ENCODE measurements at regions not wholly inside any gene's neighbourhood (a gene's known extent, or its start where the extent isn't known, plus 50 kb on each side); places are given as distances from the start of the nearest gene placed in this dataset.

DNA sequence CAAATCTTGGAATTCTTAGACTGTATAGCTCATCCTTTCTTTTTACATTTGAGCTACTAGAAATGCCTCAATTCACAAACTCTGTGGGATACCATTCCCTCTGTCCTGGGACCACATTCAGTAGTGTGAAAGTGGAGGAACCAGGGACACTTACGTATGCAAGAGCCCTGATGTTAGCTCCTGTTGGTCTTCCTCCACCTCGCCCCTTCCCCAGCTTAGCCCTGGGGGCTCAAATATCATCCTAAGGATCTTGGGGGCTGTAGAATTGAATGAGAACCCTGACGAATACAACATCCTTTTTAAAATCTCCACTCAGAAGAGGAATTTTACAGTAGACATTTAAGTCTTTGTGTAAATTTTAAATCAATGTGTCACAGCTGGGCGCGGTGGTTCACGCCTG, 65.2 kb upstream of the RAPH1 start:
- intact Hi-C loops (cut with micrococcal nuclease; ENCODE audit: unreplicated experiment) = no loop called here
- Histone ChIP-seq H2AFZ (ENCODE audit: low read length) (no peak overlapping the region; the same call in 1 of the 2 replicates), H3K4me3 (ENCODE audit: low read depth, low read length, poor library complexity, severe bottlenecking) (no peak overlapping the region), H3K79me2 (ENCODE audit: insufficient read depth, low read depth, low read length) (no peaks in the 10 kb centered on the region), H3K9me2 (ENCODE audit: insufficient read depth, low read length) (no peaks in the 10 kb centered on the region), H3K27ac (ENCODE audit: low read depth, low read length, poor library complexity, severe bottlenecking) (no peak overlapping the region), H3K9me3 (ENCODE audit: low read length) (0 out of 2 replicates have a peak, but pooled peaks cover 5% of the 10 kb centered on the region), H4K20me1 (ENCODE audit: insufficient read depth, low read length) (no peaks in the 10 kb centered on the region), H3K4me2 (ENCODE audit: low read length) (no peak overlapping the region; the same call in 1 of the 2 replicates), H3K4me1 (ENCODE audit: insufficient read depth, low read length, poor library complexity, severe bottlenecking) (peaks cover 53% of the 10 kb centered on the region), H3K36me3 (ENCODE audit: insufficient read depth, low read length) (no peaks in the 10 kb centered on the region)
- no peak for DNase-seq (ENCODE audit: low spot score)
- no TSS peak for BruUV-seq (replicated peaks)
- ChIA-PET CTCF (ENCODE audit: unreplicated experiment) (interaction anchor here (1.8 kb wide), 1 partner anchor 17 kb away, joined by 8 read pairs; no protein-coding TSS in a partner anchor), POLR2A (interaction anchor here (0.6 to 12.3 kb wide), 13 partner anchors 8 to 169 kb away, joined by 3 to 114 read pairs (median 4); no protein-coding TSS in a partner anchor)
- no peak for TF ChIP-seq EZH2phosphoT487 (IDR thresholded peaks at IDR 0.05; ENCODE audit: borderline replicate concordance, low read depth, low read length)
- TF ChIP-seq, protein P1, sequence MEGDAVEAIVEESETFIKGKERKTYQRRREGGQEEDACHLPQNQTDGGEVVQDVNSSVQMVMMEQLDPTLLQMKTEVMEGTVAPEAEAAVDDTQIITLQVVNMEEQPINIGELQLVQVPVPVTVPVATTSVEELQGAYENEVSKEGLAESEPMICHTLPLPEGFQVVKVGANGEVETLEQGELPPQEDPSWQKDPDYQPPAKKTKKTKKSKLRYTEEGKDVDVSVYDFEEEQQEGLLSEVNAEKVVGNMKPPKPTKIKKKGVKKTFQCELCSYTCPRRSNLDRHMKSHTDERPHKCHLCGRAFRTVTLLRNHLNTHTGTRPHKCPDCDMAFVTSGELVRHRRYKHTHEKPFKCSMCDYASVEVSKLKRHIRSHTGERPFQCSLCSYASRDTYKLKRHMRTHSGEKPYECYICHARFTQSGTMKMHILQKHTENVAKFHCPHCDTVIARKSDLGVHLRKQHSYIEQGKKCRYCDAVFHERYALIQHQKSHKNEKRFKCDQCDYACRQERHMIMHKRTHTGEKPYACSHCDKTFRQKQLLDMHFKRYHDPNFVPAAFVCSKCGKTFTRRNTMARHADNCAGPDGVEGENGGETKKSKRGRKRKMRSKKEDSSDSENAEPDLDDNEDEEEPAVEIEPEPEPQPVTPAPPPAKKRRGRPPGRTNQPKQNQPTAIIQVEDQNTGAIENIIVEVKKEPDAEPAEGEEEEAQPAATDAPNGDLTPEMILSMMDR (conservative IDR thresholded peaks at IDR 0.05; ENCODE audit: low read length) = no peak

DNA sequence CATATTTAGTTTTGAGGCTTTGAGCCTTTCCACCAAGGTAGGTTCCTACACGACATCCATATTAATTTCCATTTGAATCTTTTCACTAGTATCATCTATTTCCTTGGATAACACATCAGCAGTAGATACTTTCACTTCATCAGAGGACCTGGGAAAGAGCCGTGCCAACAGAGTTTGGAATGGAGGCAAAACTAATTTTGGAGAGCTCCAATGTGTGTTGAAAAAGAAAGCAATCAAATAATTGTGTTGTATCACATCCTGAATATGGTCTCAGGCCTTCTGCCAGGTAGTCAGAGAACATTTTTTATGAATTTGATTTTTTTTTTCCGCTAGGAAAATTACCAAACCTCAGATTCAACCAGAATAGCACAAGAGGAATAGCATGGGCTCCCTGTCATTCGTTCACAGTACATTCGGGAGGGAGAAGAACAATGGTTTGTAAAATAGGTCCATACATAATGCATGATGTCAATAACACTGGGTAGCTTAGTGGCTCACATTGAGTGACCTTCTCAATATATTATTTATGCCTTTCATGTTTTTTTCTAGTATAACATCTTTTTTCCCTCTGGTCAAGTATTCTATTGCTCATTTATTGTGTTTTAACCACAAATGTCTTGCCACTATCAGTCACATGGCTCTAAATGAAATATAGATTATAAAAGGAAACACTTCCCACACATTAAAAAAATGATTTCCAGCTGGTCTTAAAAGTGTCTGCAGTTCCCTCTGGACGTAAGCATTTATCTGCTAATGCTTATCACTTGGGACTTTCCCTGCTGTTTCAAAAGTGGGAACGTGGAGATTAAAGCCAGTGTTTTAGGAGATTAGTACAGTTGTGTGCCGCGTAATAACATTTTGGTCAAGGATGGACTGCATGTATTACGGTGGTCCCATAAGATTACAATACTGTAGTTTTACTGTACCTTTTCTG, 68.6 kb upstream of the RAPH1 start:
- Histone ChIP-seq H3K36me3 (ENCODE audit: insufficient read depth, low read length) (no peaks in the 10 kb centered on the region), H3K4me2 (ENCODE audit: low read length) (no peak overlapping the region), H2AFZ (ENCODE audit: low read length) (no peak overlapping the region), H3K4me3 (ENCODE audit: low read depth, low read length, poor library complexity, severe bottlenecking) (no peak overlapping the region), H3K9me3 (ENCODE audit: low read length) (0 out of 2 replicates have a peak, but pooled peaks cover 5% of the 10 kb centered on the region), H3K79me2 (ENCODE audit: insufficient read depth, low read depth, low read length) (no peaks in the 10 kb centered on the region), H4K20me1 (ENCODE audit: insufficient read depth, low read length) (no peaks in the 10 kb centered on the region), H3K9me2 (ENCODE audit: insufficient read depth, low read length) (no peaks in the 10 kb centered on the region), H3K4me1 (ENCODE audit: insufficient read depth, low read length, poor library complexity, severe bottlenecking) (peaks cover 22% of the 10 kb centered on the region), H3K27ac (ENCODE audit: low read depth, low read length, poor library complexity, severe bottlenecking) (no peak overlapping the region)
- intact Hi-C loops (cut with micrococcal nuclease; ENCODE audit: unreplicated experiment) = no loop called here
- DNase-seq (ENCODE audit: low spot score) = no peak
- BruUV-seq (replicated peaks) = no TSS peak
- TF ChIP-seq, protein P1 (conservative IDR thresholded peaks at IDR 0.05; ENCODE audit: low read length) = no peak
- TF ChIP-seq EZH2phosphoT487 (IDR thresholded peaks at IDR 0.05; ENCODE audit: borderline replicate concordance, low read depth, low read length) = no peak
- CTCF ChIA-PET (ENCODE audit: unreplicated experiment) = no interaction called here
- POLR2A ChIA-PET = interaction anchor here (0.6 to 0.8 kb wide), 2 partner anchors 19 to 47 kb away, joined by 4 to 12 read pairs; no protein-coding TSS in a partner anchor

DNA sequence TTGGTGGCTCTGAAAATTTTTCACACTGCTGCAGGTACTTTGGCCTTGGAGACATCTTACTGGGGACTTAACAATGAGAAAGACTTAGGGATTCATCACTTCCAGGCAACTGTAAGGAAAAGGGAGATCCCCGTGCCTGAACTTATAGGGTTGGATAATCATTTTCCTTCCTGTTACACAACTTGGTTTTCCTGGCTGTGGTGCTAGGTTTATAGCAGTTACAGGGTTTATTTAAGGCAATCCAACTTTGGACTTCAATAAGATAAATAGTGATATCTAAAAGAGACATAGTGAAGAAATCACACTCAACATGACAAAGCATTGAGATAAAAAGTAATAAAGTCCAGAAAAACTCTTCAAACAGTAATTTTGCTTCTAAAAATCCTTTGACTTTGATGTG, 70.2 kb upstream of the RAPH1 start:
- BruUV-seq (replicated peaks) = no TSS peak
- intact Hi-C loops (cut with micrococcal nuclease; ENCODE audit: unreplicated experiment) = no loop called here
- POLR2A ChIA-PET = interaction anchor here (0.7 kb wide), 1 partner anchor 8 kb away, joined by 3 read pairs; no protein-coding TSS in a partner anchor

More for the DNA sequence above, 70.2 kb upstream of the RAPH1 start:
- TF ChIP-seq EZH2phosphoT487 (IDR thresholded peaks at IDR 0.05; ENCODE audit: borderline replicate concordance, low read depth, low read length) = no peak
- TF ChIP-seq, protein P1 (conservative IDR thresholded peaks at IDR 0.05; ENCODE audit: low read length) = no peak
- Histone ChIP-seq H3K27ac (ENCODE audit: low read depth, low read length, poor library complexity, severe bottlenecking) (no peak overlapping the region), H4K20me1 (ENCODE audit: insufficient read depth, low read length) (no peaks in the 10 kb centered on the region), H3K4me1 (ENCODE audit: insufficient read depth, low read length, poor library complexity, severe bottlenecking) (peaks cover 7% of the 10 kb centered on the region), H3K4me2 (ENCODE audit: low read length) (no peak overlapping the region), H3K79me2 (ENCODE audit: insufficient read depth, low read depth, low read length) (no peaks in the 10 kb centered on the region), H2AFZ (ENCODE audit: low read length) (no peak overlapping the region), H3K9me2 (ENCODE audit: insufficient read depth, low read length) (no peaks in the 10 kb centered on the region), H3K36me3 (ENCODE audit: insufficient read depth, low read length) (no peaks in the 10 kb centered on the region), H3K9me3 (ENCODE audit: low read length) (no peaks in the 10 kb centered on the region), H3K4me3 (ENCODE audit: low read depth, low read length, poor library complexity, severe bottlenecking) (no peak overlapping the region)
- no peak for DNase-seq (ENCODE audit: low spot score)
- CTCF ChIA-PET (ENCODE audit: unreplicated experiment) = no interaction called here

Measured in OCI-LY7 (cell line).